Body of pancreas (tissue), 4 donors: ENCODE measurements at regions not wholly inside any gene's neighbourhood (a gene's known extent, or its start where the extent isn't known, plus 50 kb on each side); places are given as distances from the start of the nearest gene placed in this dataset.

Experiments used
- POLR2A ChIP-seq, 3 donors: fragments of 450-650 bp; IDR thresholded peaks; one replicate each; pipeline ENCODE4 v1.6.1; 2016; ENCODE audit warnings: antibody characterized with exemption in 3 of 3, mild to moderate bottlenecking in 2 of 3
- TF ChIP-seq, protein P1 (sequence below), 7 experiments: fragments of 450-650 bp in 4 of 7; fragments of 200-600 bp in 3 of 7; sonication (generic) in 3 of 7; IDR thresholded peaks; one replicate each; pipeline ENCODE4 v1.5.1; 2016 to 2019; ENCODE audit warnings: antibody characterized with exemption in 7 of 7

DNA sequence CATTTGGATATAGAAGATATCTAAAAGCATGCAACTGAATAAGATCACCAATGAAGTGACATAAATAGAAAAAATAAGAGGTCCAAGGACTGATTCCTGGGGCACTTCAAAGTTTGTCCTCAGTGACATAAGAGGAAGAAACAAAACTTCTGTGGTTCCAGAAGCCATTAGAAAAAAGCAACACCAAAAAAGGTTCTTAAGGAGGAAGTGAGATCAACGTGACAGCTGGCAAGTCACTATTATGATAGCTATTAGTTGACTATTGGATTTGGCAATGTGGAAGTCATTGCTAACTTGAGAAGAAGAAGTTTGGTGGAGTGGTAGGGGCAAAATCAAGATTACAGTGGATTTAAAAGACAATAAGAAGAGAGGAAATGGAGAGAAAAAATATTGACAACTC lies 1098.3 kb downstream of the NAALADL2 start:
- TF ChIP-seq, protein P1, sequence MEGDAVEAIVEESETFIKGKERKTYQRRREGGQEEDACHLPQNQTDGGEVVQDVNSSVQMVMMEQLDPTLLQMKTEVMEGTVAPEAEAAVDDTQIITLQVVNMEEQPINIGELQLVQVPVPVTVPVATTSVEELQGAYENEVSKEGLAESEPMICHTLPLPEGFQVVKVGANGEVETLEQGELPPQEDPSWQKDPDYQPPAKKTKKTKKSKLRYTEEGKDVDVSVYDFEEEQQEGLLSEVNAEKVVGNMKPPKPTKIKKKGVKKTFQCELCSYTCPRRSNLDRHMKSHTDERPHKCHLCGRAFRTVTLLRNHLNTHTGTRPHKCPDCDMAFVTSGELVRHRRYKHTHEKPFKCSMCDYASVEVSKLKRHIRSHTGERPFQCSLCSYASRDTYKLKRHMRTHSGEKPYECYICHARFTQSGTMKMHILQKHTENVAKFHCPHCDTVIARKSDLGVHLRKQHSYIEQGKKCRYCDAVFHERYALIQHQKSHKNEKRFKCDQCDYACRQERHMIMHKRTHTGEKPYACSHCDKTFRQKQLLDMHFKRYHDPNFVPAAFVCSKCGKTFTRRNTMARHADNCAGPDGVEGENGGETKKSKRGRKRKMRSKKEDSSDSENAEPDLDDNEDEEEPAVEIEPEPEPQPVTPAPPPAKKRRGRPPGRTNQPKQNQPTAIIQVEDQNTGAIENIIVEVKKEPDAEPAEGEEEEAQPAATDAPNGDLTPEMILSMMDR (IDR thresholded peaks at IDR 0.05) = no peak
- TF ChIP-seq POLR2A (IDR thresholded peaks at IDR 0.05) = no peak
